MM.1S (cell line): ENCODE measurements at regions not wholly inside any gene's neighbourhood (a gene's known extent, or its start where the extent isn't known, plus 50 kb on each side); places are given as distances from the start of the nearest gene placed in this dataset.

Experiments used
- CTCF ChIP-seq: fragments of 300-600 bp; sonication (generic); IDR thresholded peaks from 2 replicates; pipeline ENCODE4 v1.5.1; 2016; ENCODE audit warnings: antibody characterized with exemption, low read length, mixed read lengths
- EZH2phosphoT487 ChIP-seq: fragments of 300-600 bp; sonication (generic); IDR thresholded peaks from 2 replicates; pipeline ENCODE4 v1.6.1; 2018; ENCODE audit warnings: antibody characterized with exemption, low read length

GRCh38 chr11:134508219-134508990 lies 96.4 kb upstream of the B3GAT1 start:
- TF ChIP-seq CTCF (no peak), EZH2phosphoT487 (no peak)
